ENCODE measurements at regions not wholly inside any gene's neighbourhood (a gene's known extent, or its start where the extent isn't known, plus 50 kb on each side); places are given as distances from the start of the nearest gene placed in this dataset.

GRCh38 chr12:97936165-97936564, 473.6 kb downstream of the RMST start:
- no peak for TF ChIP-seq POLR2A (IDR thresholded peaks at IDR 0.05)
- TF ChIP-seq, protein P1, sequence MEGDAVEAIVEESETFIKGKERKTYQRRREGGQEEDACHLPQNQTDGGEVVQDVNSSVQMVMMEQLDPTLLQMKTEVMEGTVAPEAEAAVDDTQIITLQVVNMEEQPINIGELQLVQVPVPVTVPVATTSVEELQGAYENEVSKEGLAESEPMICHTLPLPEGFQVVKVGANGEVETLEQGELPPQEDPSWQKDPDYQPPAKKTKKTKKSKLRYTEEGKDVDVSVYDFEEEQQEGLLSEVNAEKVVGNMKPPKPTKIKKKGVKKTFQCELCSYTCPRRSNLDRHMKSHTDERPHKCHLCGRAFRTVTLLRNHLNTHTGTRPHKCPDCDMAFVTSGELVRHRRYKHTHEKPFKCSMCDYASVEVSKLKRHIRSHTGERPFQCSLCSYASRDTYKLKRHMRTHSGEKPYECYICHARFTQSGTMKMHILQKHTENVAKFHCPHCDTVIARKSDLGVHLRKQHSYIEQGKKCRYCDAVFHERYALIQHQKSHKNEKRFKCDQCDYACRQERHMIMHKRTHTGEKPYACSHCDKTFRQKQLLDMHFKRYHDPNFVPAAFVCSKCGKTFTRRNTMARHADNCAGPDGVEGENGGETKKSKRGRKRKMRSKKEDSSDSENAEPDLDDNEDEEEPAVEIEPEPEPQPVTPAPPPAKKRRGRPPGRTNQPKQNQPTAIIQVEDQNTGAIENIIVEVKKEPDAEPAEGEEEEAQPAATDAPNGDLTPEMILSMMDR (IDR thresholded peaks at IDR 0.05) = no peak

Measured in Peyer's patch (tissue), 4 donors.